PFSK-1 (cell line): ENCODE measurements at regions not wholly inside any gene's neighbourhood (a gene's known extent, or its start where the extent isn't known, plus 50 kb on each side); places are given as distances from the start of the nearest gene placed in this dataset.

ENCODE experiments used
- POLR2AphosphoS5 ChIP-seq: IDR thresholded peaks from 2 replicates; pipeline ENCODE4 v1.6.1; 2012; ENCODE audit warnings: low read depth, mild to moderate bottlenecking, control low read depth, low read length, moderate library complexity
- REST ChIP-seq, 2 experiments: IDR thresholded peaks; 2 replicates each; pipeline versions ENCODE4 v1.6.1 to v1.8.0; 2011 to 2012; ENCODE audit warnings: low read depth in 2 of 2, low read length in 2 of 2, control low read depth in 1 of 2, inconsistent platforms in 1 of 2, mild to moderate bottlenecking in 1 of 2, moderate library complexity in 1 of 2; ENCODE audit not compliant: insufficient read depth in 1 of 2
- SIN3A ChIP-seq: IDR thresholded peaks from 2 replicates; pipeline ENCODE4 v1.6.1; 2012; ENCODE audit warnings: mild to moderate bottlenecking, low read length, moderate library complexity, borderline replicate concordance; ENCODE audit not compliant: insufficient read depth
- TAF1 ChIP-seq: IDR thresholded peaks from 2 replicates; pipeline ENCODE4 v1.6.1; 2012; ENCODE audit warnings: low read length, control low read depth, borderline replicate concordance; ENCODE audit not compliant: insufficient read depth

GRCh38 chr22:48588878-48589450 is 1238.7 kb downstream of the BRD1 start:
- TF ChIP-seq REST (IDR thresholded peaks at IDR 0.05; ENCODE audit: insufficient read depth in 1 of 2, low read depth in 2 of 2, low read length in 2 of 2) (no peak), TAF1 (no peak), SIN3A (no peak), POLR2AphosphoS5 (no peak)
